ENCODE measurements at regions not wholly inside any gene's neighbourhood (a gene's known extent, or its start where the extent isn't known, plus 50 kb on each side); places are given as distances from the start of the nearest gene placed in this dataset.

DNA sequence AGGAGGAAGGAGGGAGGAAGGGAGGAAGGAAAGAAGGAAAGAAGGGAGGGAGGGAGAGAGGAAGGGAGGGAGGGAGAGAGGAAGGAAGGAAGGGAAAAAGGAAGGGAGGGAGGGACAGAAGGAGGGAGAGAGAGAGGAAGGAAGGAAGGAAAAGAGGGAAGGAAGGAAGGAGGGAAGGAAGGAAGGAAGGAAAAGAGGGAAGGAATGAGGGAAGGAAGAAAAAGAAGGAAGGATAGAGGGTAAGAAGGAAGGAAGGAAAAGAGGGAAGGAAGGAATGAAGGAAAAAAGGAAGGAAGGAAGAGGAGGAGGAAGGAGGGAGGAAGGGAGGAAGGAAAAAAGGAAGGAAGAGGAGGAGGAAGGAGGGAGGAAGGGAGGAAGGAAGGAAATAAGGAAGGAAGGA is 796.8 kb downstream of the ARAP2 start:
- Histone ChIP-seq H3K36me3 (no peaks in the 10 kb centered on the region), H3K9me3 (replicated peaks) (no peaks in the 10 kb centered on the region), H3K4me1 (no peaks in the 10 kb centered on the region), H3K27me3 (no peaks in the 10 kb centered on the region), H3K27ac (no peak overlapping the region), H3K4me3 (no peak overlapping the region)
- no peak for DNase-seq

DNA sequence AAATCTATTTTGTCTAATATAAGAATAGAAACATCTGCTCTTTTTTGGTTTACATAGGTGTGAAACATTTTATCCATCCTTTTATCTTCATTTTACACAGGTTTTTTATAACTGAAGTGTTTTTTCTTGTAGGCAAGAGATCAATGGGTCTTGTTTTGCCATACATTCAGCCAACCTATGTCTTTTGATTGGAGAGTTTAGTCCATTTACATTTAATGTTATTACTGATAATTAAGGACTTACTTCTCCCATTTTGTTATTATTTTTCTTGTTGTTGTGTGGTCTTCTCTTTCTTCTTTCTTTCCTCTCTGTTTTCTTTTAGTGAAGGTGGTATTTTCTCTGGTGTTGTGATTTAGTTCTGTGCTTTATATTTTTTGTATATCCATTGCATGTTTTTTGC is 785.3 kb downstream of the ARAP2 start:
- Histone ChIP-seq H3K4me1 (no peaks in the 10 kb centered on the region), H3K27ac (no peak overlapping the region), H3K36me3 (no peaks in the 10 kb centered on the region), H3K27me3 (no peaks in the 10 kb centered on the region), H3K9me3 (replicated peaks) (no peaks in the 10 kb centered on the region), H3K4me3 (no peak overlapping the region)
- DNase-seq, result no peak

DNA sequence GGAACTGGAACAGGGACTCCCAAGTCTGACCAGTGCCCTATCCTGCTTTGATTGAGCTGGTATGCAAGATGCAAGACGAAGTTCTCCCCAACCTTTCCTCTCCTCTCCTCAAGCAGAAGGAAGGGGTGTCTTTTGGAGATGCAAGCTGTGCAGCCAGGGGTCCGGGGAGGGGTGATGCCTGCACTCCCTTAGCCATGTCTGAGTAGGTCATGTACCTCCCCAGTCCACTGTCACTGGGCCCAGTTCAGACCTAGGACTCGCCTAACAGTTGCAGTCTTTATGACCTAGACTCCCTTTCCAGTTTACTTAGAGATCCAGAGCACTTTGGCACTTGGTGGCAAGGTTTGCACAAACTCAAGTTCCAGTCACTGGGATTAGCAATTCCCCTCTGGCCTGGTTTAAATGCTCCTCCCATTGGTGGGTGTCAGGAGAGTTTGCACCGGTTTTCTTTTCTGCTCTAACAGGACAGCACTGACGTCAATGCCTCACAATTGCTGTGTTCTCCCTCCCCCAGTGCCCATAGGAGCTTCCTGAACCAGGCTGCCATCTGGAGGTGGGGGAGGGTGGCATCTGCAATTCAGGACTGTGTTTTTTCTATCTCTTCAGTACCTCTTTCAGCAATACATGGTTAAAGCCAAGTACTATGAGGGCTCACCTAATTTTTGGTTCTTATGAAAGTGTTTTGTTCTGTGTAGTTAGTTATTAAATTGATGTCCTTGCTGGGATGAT is 782.2 kb downstream of the ARAP2 start:
- Histone ChIP-seq H3K4me1 (no peaks in the 10 kb centered on the region), H3K36me3 (no peaks in the 10 kb centered on the region), H3K27ac (no peak overlapping the region), H3K9me3 (replicated peaks) (no peaks in the 10 kb centered on the region), H3K4me3 (no peak overlapping the region), H3K27me3 (no peaks in the 10 kb centered on the region)
- DNase-seq, result peak in 1 of 2 experiments; percentile 13

DNA sequence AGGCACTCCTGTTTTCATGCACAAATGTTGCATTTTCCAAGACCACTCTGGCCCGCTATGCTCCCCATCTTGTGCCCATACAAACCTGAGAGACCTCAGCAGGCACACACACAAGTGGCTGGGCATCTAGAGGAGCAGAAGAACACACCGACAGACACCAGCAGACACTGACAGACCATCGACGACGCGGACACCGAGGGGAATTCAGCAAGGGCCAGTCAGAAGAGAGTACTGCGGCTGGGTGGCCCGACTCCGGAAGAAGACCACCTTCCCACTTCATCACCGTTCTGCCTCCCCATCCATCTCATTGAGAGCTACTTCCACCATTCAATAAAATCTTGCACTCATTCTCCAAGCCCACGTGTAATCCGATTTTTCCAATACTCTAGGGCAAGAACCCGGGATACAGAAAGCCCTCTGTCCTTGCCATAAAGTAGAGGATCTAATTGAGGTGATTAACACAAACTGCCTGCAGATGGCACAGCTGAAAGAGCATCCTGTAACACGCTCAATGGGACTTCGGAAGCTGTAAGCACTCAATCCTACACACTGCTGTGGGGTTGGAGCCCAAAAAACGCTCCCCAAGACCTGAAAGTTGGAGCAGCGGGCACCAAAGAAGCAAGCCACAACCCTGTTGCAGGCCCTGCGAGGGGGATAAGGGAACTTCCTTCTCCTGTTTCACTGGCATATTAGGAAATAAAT is 780.9 kb downstream of the ARAP2 start:
- H3K27ac ChIP-seq, result no peak overlapping the region
- DNase-seq, result no peak
- no peaks in the 10 kb centered on the region for H3K4me1 ChIP-seq
- no peaks in the 10 kb centered on the region for H3K9me3 ChIP-seq (replicated peaks)
- H3K36me3 ChIP-seq, result no peaks in the 10 kb centered on the region
- H3K27me3 ChIP-seq, result no peaks in the 10 kb centered on the region
- H3K4me3 ChIP-seq, result no peak overlapping the region

DNA sequence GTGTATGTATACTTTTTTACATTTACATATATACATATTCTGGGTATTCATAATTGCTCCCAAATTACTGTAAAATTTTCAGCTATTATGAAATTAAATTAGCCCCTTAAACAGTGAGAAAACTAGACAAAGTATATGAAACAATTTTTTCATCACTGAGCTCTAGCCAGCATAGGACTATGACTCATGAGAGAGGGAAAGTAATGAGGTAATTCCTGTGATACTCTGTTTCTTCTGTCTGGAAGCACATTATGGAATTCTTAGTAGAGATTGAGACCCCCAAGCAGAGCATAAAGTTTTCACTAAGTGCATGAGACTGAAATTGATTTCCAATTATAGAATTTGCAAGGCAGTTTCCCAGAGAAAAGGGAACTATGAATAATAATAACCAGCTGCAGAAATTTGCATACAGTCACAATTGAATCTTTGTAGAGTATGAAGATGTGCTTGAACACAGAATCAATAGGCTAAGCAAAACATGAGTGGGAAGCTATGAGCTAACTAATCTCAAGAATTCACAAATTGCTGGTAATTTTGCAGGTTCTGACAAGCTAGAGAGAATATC is 779.3 kb downstream of the ARAP2 start:
- Histone ChIP-seq H3K4me1 (no peaks in the 10 kb centered on the region), H3K27me3 (no peaks in the 10 kb centered on the region), H3K36me3 (no peaks in the 10 kb centered on the region), H3K27ac (no peak overlapping the region), H3K9me3 (replicated peaks) (no peaks in the 10 kb centered on the region), H3K4me3 (no peak overlapping the region)
- DNase-seq, result no peak

DNA sequence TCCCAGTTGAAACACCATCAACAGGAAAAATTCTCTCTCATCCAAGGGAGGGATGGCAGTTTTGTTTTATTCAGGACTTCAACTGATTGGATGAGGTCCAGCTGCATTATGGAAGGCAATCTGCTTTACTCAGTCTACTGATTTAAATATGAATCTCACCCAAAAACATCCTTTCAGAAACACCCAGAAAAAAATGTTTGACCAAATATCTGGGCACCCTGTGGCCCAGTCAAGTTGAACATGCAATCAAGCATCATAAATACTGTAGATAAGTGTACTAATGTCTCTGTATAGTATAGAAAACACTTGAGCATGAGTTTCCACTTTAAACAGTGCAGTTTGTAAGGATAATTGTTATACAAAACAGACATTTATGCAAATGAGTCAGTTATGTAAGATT is 753.2 kb downstream of the ARAP2 start:
- Histone ChIP-seq H3K4me3 (no peak overlapping the region), H3K27ac (no peak overlapping the region), H3K27me3 (no peaks in the 10 kb centered on the region), H3K4me1 (no peaks in the 10 kb centered on the region), H3K9me3 (replicated peaks) (no peaks in the 10 kb centered on the region), H3K36me3 (no peaks in the 10 kb centered on the region)
- no peak for DNase-seq

DNA sequence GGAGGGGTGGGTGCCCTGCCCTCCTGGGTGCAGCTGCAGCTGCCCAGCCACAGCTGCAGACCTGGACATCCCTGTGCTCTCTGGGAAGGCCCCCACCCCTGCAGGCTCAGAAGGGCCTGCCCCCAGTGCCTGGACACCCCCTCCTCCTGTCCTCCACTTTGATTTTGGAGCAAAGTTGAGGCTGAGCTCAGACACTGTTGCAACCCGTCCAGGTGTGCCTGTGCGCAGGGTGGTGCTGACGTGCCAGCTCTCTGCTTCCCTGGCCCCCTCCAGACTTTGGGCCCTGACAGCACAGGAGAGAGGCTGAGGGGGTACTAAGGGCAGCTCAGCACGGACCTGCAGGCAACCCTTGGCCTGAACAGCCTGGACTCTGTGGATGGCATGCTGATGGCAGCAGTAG is 750.3 kb downstream of the ARAP2 start:
- Histone ChIP-seq H3K36me3 (no peaks in the 10 kb centered on the region), H3K27me3 (no peaks in the 10 kb centered on the region)

DNA sequence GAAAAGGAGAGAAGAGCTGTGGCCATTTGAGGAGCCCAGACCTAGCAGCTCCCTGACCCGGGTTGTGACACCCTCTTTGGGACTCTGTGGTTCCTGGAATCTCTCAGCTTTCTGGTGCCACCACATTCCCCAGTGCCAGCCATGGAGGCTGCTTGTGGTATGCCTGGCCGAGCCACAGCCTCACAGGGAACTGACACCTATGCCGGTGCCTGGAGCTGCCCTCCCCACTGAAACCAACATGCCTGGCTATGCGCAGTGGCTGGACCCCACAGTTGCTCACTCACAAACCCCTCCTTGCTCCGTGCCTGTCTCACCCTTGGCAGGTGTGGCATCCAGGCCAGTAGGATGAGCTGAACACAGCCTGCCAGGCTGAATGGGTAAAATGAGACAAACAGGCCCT is 749.4 kb downstream of the ARAP2 start:
- H3K36me3 ChIP-seq, result no peaks in the 10 kb centered on the region
- no peak for DNase-seq
- H3K4me3 ChIP-seq, result no peak overlapping the region
- H3K4me1 ChIP-seq, result no peaks in the 10 kb centered on the region
- no peak overlapping the region for H3K27ac ChIP-seq
- H3K9me3 ChIP-seq (replicated peaks), result no peaks in the 10 kb centered on the region
- H3K27me3 ChIP-seq, result no peaks in the 10 kb centered on the region

More for the DNA sequence above, 750.3 kb downstream of the ARAP2 start:
- Histone ChIP-seq H3K4me1 (no peaks in the 10 kb centered on the region), H3K9me3 (replicated peaks) (no peaks in the 10 kb centered on the region), H3K27ac (no peak overlapping the region), H3K4me3 (no peak overlapping the region)
- DNase-seq, result no peak

DNA sequence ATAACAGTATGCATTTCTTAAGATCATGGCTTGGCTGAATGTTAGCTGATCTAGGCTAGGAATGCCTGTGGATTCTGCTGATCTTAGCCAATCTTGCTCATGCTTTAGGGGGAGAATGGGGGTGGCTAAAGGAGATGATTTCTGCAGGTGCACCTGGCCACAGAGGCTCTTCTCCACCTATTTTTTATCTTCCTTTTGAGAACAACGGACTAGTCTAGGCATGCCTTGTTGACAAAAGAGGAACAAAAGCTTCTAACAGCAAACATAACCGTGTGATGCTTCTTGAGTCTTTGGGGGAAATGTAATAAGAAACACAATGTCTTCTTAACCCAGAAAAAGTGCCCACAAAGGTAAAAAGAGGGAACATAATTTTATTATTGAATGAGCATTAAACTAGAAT is 743.5 kb downstream of the ARAP2 start:
- Histone ChIP-seq H3K27me3 (no peaks in the 10 kb centered on the region), H3K4me3 (no peak overlapping the region), H3K9me3 (replicated peaks) (no peaks in the 10 kb centered on the region; the same call in 1 of the 2 replicates), H3K4me1 (no peaks in the 10 kb centered on the region), H3K36me3 (no peaks in the 10 kb centered on the region), H3K27ac (no peak overlapping the region)
- DNase-seq, result no peak

DNA sequence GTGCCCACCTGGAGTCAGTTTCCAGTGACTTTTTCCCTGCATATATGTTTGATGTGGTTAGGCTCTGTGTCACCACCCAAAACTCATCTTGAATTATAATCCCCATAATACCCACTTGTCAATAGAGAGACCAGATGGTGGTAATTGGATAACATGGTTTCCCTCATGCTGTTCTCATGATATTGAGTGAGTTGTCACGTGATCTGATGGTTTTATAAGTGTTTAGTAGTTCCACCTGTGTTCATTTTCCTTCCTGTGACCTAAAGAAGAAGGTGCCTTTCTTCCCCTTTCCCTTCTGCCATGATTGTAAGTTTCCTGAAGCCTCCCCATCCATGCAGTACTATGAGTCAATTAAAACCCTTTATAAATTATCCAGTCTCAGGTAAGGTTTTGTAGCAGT is 740.9 kb downstream of the ARAP2 start:
- DNase-seq, result no peak
- Histone ChIP-seq H3K4me1 (no peaks in the 10 kb centered on the region), H3K36me3 (no peaks in the 10 kb centered on the region), H3K27me3 (no peaks in the 10 kb centered on the region), H3K4me3 (no peak overlapping the region), H3K27ac (no peak overlapping the region), H3K9me3 (replicated peaks) (no peaks in the 10 kb centered on the region; the same call in 1 of the 2 replicates)

DNA sequence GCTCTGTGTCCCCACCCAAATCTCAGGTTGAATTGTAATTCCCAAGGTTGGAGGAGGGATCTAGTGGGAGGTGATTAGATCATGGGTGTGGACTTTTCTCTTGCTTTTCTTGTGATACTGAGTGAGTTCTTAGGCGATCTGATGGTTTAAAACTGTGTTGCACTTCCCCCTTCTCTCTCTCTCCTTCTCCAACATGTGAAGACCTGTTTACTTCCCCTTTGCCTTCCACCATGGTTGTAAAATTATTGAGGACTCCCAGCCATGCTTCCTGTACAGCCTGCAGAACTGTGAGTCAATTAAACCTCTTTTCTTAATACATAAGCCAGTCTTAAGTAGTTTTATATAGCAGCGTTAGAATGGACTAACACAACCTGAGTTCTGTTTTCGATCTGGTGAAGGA is 738.2 kb downstream of the ARAP2 start:
- Histone ChIP-seq H3K36me3 (no peaks in the 10 kb centered on the region), H3K27ac (no peak overlapping the region), H3K4me3 (no peak overlapping the region), H3K4me1 (no peaks in the 10 kb centered on the region), H3K9me3 (replicated peaks) (no peaks in the 10 kb centered on the region; the same call in 1 of the 2 replicates), H3K27me3 (no peaks in the 10 kb centered on the region)
- DNase-seq, result no peak

DNA sequence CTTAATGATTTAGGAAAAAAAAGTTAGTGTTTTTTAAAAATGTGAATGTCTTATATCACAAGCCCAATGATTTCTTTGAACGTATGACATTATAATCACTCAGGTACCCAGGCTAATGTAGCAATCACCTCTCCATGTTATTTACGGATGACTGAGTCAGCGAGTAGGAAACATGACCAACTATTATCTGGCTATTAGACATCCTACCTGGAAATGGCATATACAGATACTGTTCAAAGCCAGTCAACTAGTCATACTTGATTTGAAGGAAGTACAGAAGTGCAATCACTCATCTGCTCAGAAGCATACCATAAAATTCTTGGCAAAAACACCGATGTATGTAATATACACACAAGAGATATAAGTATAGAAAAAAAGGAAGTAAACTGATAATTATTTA is 732.5 kb downstream of the ARAP2 start:
- Histone ChIP-seq H3K27me3 (no peaks in the 10 kb centered on the region), H3K9me3 (replicated peaks) (no peaks in the 10 kb centered on the region), H3K4me1 (no peaks in the 10 kb centered on the region), H3K27ac (no peak overlapping the region), H3K4me3 (no peak overlapping the region), H3K36me3 (no peaks in the 10 kb centered on the region)
- no peak for DNase-seq

DNA sequence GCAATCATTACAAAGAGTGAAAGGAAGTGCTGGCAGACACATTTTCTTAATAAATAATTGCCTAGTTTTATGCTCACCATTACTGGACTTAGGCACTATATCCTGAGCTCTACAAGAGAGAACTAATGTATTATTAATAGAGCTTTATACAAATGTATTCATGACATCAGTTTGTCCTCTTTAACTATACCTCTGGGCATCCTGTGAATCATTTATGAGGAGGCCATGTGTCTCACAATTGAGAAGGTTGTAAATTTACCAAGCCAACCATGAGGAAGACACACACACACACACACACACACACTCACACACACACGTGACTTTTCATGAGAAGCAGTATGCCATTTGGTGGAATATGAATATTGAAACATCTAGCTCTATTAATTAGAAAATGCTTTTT is 728.2 kb downstream of the ARAP2 start:
- Histone ChIP-seq H3K9me3 (replicated peaks) (no peaks in the 10 kb centered on the region), H3K36me3 (no peaks in the 10 kb centered on the region), H3K27me3 (no peaks in the 10 kb centered on the region), H3K27ac (no peak overlapping the region), H3K4me3 (no peak overlapping the region), H3K4me1 (no peaks in the 10 kb centered on the region)
- no peak for DNase-seq

DNA sequence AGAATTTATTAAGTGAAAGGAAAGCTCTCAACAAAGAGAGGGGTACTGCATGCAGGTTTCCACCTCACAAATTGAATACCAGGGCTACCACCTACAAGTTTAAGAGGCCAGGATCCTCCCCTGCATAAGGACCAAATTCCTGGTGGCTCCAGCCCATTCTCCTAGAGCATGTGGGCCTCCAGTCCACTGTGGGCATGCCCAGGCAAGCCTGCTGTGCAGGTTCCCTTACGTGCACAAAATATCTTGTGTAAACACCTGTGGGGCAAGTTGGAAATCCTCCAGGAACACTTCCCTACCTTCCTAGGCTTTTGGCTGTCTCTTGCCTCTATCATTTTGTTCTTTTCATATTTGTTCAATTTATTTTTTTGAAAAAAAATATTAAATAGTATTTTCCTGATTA is 724.3 kb downstream of the ARAP2 start:
- H3K36me3 ChIP-seq, result no peaks in the 10 kb centered on the region
- no peaks in the 10 kb centered on the region for H3K27me3 ChIP-seq
- no peak overlapping the region for H3K27ac ChIP-seq
- H3K9me3 ChIP-seq (replicated peaks), result no peaks in the 10 kb centered on the region
- no peaks in the 10 kb centered on the region for H3K4me1 ChIP-seq
- no peak overlapping the region for H3K4me3 ChIP-seq
- no peak for DNase-seq

DNA sequence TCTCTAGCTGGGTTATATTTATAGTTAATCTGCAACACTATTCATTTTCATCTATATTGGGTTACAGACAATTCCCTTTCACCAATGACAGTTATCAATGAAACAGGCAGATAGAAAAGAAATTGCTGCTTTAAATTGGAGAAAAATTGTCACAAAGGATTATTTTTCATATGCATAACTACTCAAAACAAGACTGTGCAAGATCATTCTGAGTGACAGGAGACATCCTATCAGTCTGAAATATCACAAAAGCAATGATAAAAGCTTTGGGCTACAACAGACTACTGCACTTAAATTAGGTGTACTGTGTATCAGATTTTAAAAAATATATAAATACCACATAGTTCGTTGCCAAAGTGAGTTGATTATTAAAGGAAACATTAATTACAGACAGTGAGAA is 722.6 kb downstream of the ARAP2 start:
- no peaks in the 10 kb centered on the region for H3K36me3 ChIP-seq
- no peak overlapping the region for H3K4me3 ChIP-seq

More for the DNA sequence above, 722.6 kb downstream of the ARAP2 start:
- DNase-seq, result no peak
- H3K4me1 ChIP-seq, result no peaks in the 10 kb centered on the region
- H3K27me3 ChIP-seq, result no peaks in the 10 kb centered on the region
- H3K9me3 ChIP-seq (replicated peaks), result no peaks in the 10 kb centered on the region
- H3K27ac ChIP-seq, result no peak overlapping the region
